Testis (tissue), 2 donors: ENCODE measurements at regions not wholly inside any gene's neighbourhood (a gene's known extent, or its start where the extent isn't known, plus 50 kb on each side); places are given as distances from the start of the nearest gene placed in this dataset.

ENCODE experiments used
- DNase-seq: peaks from one replicate; pipeline ENCODE4 v3.0.0-alpha.2; 2019
- H3K27ac ChIP-seq, 2 donors: fragments of 200-600 bp; sonication (generic); one replicate each; pipeline ENCODE4 v1.5.1; 2019
- H3K27me3 ChIP-seq: fragments of 200-600 bp; sonication (generic); one replicate; pipeline ENCODE4 v1.5.1; 2019
- H3K36me3 ChIP-seq: fragments of 200-600 bp; sonication (generic); one replicate; pipeline ENCODE4 v1.5.1; 2017; ENCODE audit warnings: low read depth; ENCODE audit errors: missing control alignments
- H3K4me1 ChIP-seq: fragments of 200-600 bp; sonication (generic); one replicate; pipeline ENCODE4 v1.5.1; 2019
- H3K4me3 ChIP-seq, 2 donors: fragments of 200-600 bp; sonication (generic); one replicate each; pipeline ENCODE4 v1.5.1; 2017 to 2019
- H3K9me3 ChIP-seq: fragments of 200-600 bp; sonication (generic); one replicate; pipeline ENCODE4 v1.5.1; 2017
- CTCF ChIP-seq, 3 experiments: fragments of 450-650 bp in 2 of 3; fragments of 200-600 bp in 1 of 3; sonication (generic) in 1 of 3; IDR thresholded peaks; one replicate each; pipeline ENCODE4 v1.5.1; 2016 to 2019; ENCODE audit warnings: antibody characterized with exemption in 3 of 3, mild to moderate bottlenecking in 2 of 3, moderate library complexity in 1 of 3
- POLR2A ChIP-seq: fragments of 450-650 bp; IDR thresholded peaks from one replicate; pipeline ENCODE4 v1.6.1; 2017; ENCODE audit warnings: antibody characterized with exemption, mild to moderate bottlenecking, moderate library complexity
- WGBS, 2 donors: methylation state at CpG; one replicate each; pipeline ENCODE4 v1.1.5; 2018; 5-methylcytosine and 5-hydroxymethylcytosine counted together
- intact Hi-C: fragments of 100-400 bp; cut with DNase I; formaldehyde crosslinking; loops from one replicate; pipeline ENCODE4 v1.15.1; 2023; ENCODE audit warnings: low total_unique reads

- H3K4me3 ChIP-seq, result no peak overlapping the region
- no peaks in the 10 kb centered on the region for H3K36me3 ChIP-seq
- TF ChIP-seq POLR2A (no peak), CTCF (IDR thresholded peaks at IDR 0.05) (no peak)
- 93 to 95% methylated on average over 6 of the region's 6 CpGs for WGBS, 2 donors
- H3K9me3 ChIP-seq, result no peaks in the 10 kb centered on the region
- H3K27ac ChIP-seq, result no peak overlapping the region
- H3K27me3 ChIP-seq, result no peaks in the 10 kb centered on the region
- no peak for DNase-seq
- H3K4me1 ChIP-seq, result peaks cover 7% of the 10 kb centered on the region
- intact Hi-C loops, result no loop called here
Observed at GRCh38 chr11:131194726-131195125, 175.7 kb upstream of the NTM start.

- peak; percentile 52 for DNase-seq
- H3K4me3 ChIP-seq, result no peak overlapping the region
- H3K36me3 ChIP-seq, result no peaks in the 10 kb centered on the region
- no peak overlapping the region for H3K27ac ChIP-seq
- intact Hi-C loops, result no loop called here
- no peaks in the 10 kb centered on the region for H3K27me3 ChIP-seq
- WGBS, 2 donors, result 28 to 53% methylated on average over 9 to 11 of the region's 11 CpGs
- H3K9me3 ChIP-seq, result no peaks in the 10 kb centered on the region
- TF ChIP-seq CTCF (IDR thresholded peaks at IDR 0.05) (no peak), POLR2A (no peak)
- peaks cover 7% of the 10 kb centered on the region for H3K4me1 ChIP-seq
Observed at GRCh38 chr11:131195661-131196517, 174.5 kb upstream of the NTM start.

- Histone ChIP-seq H3K4me3 (no peak overlapping the region), H3K27ac (no peak overlapping the region), H3K9me3 (no peaks in the 10 kb centered on the region), H3K4me1 (peaks cover 7% of the 10 kb centered on the region), H3K27me3 (no peaks in the 10 kb centered on the region), H3K36me3 (no peaks in the 10 kb centered on the region)
- 92 to 96% methylated on average over 11 to 15 of the region's 15 CpGs for WGBS, 2 donors
- intact Hi-C loops, result no loop called here
- no peak for DNase-seq
- TF ChIP-seq POLR2A (no peak), CTCF (IDR thresholded peaks at IDR 0.05) (no peak)
Observed at GRCh38 chr11:131198161-131199014, 172.0 kb upstream of the NTM start.

GRCh38 chr11:131199015-131199280 is 171.5 kb upstream of the NTM start:
- Histone ChIP-seq H3K4me3 (no peak overlapping the region), H3K36me3 (no peaks in the 10 kb centered on the region), H3K27ac (no peak overlapping the region), H3K27me3 (no peaks in the 10 kb centered on the region), H3K9me3 (no peaks in the 10 kb centered on the region), H3K4me1 (peaks cover 7% of the 10 kb centered on the region)
- WGBS, 2 donors, result 95% methylated on average over 7 of the region's 8 CpGs; no CpG with 5 or more reads in 1 of the 2 donors
- intact Hi-C loops, result no loop called here
- TF ChIP-seq CTCF (IDR thresholded peaks at IDR 0.05) (no peak), POLR2A (no peak)
- DNase-seq, result no peak
